ENCODE measurements at regions not wholly inside any gene's neighbourhood (a gene's known extent, or its start where the extent isn't known, plus 50 kb on each side); places are given as distances from the start of the nearest gene placed in this dataset.

GRCh38 chr5:67985686-67986387 lies 229.7 kb upstream of the PIK3R1 start (continued):
- no peak for TF ChIP-seq HNF4A (conservative IDR thresholded peaks at IDR 0.05)
- no peak for TF ChIP-seq FOXA2 (IDR thresholded peaks at IDR 0.05)
- no peak for TF ChIP-seq YY1 (IDR thresholded peaks at IDR 0.05)
- TF ChIP-seq RAD21 (IDR thresholded peaks at IDR 0.05): no peak
- no peak for TF ChIP-seq TAF1 (conservative IDR thresholded peaks at IDR 0.05)
- TF ChIP-seq CTCF (IDR thresholded peaks at IDR 0.05; ENCODE audit: low read depth, low read length, missing input control): no peak
- no peak for TF ChIP-seq RXRA (IDR thresholded peaks at IDR 0.05)

- WGBS: 92% methylated on average over 2 of the region's 2 CpGs
- no peak for DNase-seq (ENCODE audit: low spot score)
- TF ChIP-seq SP1 (IDR thresholded peaks at IDR 0.05): no peak
- TF ChIP-seq MAX (IDR thresholded peaks at IDR 0.05): no peak
- no peak for TF ChIP-seq EGR1 (IDR thresholded peaks at IDR 0.05; ENCODE audit: low read depth in 2 of 2)
- no peak for TF ChIP-seq HNF4G (IDR thresholded peaks at IDR 0.05)
- no peak for TF ChIP-seq CTCF (IDR thresholded peaks at IDR 0.05; ENCODE audit: low read depth, low read length, missing input control)
- TF ChIP-seq ZBTB33 (IDR thresholded peaks at IDR 0.05): no peak
- no peak for TF ChIP-seq YY1 (IDR thresholded peaks at IDR 0.05)
- no peak for TF ChIP-seq RXRA (IDR thresholded peaks at IDR 0.05)
- no peak for TF ChIP-seq TAF1 (conservative IDR thresholded peaks at IDR 0.05)
- TF ChIP-seq FOXA1 (IDR thresholded peaks at IDR 0.05): no peak
- Histone ChIP-seq H3K27me3 (ENCODE audit: control insufficient read depth in 4 of 4, insufficient read depth in 4 of 4, low read length in 3 of 4) (no peaks in the 10 kb centered on the region), H3K9ac (ENCODE audit: low read depth in 1 of 2, low read length in 2 of 2) (no peak overlapping the region), H3K4me3 (ENCODE audit: low read depth in 1 of 3, low read length in 3 of 3) (no peak overlapping the region), H3K36me3 (ENCODE audit: control insufficient read depth in 4 of 4, insufficient read depth in 3 of 4, low read depth in 1 of 4, low read length in 3 of 4) (no peaks in the 10 kb centered on the region), H3K4me1 (ENCODE audit: control insufficient read depth in 4 of 4, insufficient read depth in 4 of 4, low read length in 3 of 4) (peaks cover 0 to 13% (median 0%) of the 10 kb centered on the region in 4 donors), H3K9me3 (ENCODE audit: control insufficient read depth in 4 of 4, low read length in 3 of 4) (no peaks in the 10 kb centered on the region), H3K27ac (ENCODE audit: low read depth in 1 of 2, low read length in 2 of 2) (no peak overlapping the region)
Measured at GRCh38 chr5:67984546-67984945, 231.0 kb upstream of the PIK3R1 start.

Measured in liver (tissue), 8 donors.